Femur (tissue), 1 donor: ENCODE measurements at regions not wholly inside any gene's neighbourhood (a gene's known extent, or its start where the extent isn't known, plus 50 kb on each side); places are given as distances from the start of the nearest gene placed in this dataset.
"Not testable (repeated sequence)": the region's sequence is repeated elsewhere in the genome, so short reads cannot be mapped to it uniquely, and the experiment has no call there.

Source experiments
- DNase-seq: peaks from one replicate; pipeline ENCODE4 v3.0.0-alpha.2; 2017

DNA sequence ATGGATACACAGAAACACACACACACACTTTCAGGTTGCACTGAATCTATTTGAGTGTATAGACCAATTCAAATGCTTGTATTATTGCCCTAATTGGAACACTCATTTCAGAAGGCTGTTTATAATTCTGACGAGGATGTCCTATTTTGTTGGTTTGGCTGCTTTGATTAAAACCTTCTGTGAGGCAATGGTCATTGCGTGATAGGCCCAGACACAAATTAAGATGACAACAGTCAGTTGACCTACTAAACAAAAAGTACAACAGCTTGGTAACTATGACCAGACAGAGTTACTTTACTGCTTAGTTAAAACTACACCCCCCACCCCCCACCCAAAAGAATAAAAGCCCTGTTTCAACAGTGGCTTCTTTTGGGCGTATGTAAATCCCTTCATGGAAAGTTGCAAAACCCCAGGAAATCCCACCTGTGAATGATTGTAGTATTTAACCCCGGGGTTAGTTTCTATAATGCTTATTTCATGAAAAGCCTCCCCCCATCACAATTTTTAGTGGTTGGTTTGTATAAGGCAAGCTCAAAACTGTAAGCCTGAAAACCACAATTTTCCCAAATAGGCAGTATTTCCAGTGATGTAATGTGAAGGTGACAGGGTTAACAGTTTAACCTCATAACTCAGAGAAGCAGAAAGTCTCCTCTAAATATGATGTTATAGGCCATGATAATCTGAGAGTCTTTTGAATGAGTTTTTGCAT, 340.8 kb downstream of the FGF10 start:
- no peak for DNase-seq

DNA sequence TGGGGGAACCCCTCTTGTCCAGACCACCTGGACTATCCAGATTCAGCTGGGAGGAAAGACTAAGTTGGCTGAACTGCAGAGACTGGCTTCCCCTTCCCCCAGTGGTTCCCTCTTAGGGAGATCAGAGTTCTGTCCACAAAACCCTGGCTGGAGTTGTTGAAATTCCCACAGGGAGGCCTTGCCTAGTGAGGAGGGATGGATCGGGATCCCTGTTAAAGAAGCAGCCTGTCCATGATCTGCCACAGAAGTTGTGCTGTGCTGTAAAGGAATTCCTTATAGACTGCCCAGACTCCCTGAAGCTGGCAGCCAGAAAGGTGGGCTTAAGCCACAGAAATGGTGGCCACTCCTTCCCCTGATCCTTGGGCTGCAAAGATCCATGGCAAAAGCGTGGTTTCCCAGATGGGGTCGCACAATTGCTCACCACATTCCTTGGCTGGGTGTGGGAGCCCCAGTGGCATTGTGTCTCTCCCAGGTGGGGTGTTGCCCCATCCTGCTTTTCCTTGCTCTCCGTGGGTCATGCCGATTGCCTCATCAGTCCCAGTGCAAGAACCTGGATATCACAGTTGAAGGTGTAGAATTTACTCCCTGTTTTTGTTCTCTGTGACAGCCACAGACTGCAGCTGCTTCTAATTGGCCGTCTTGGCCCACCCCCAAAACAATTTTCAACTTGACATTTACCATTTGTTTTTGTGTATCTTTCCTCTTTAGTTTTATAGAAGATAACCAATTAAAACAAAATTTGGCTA, 342.4 kb downstream of the FGF10 start:
- no peak for DNase-seq

DNA sequence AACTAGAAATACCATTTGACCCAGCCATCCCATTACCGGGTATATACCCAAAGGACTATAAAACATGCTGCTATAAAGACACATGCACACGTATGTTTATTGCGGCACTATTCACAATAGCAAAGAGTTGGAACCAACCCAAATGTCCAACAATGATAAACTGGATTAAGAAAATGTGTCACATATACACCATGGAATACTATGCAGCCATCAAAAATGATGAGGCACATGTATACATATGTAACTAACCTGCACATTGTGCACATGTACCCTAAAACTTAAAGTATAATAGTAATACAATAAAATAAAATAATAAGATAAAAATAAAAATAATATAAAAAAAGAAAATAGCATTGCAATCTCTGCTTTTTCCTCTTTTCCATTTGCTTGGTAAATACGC, 344.7 kb downstream of the FGF10 start:
- not testable (repeated sequence) for DNase-seq

DNA sequence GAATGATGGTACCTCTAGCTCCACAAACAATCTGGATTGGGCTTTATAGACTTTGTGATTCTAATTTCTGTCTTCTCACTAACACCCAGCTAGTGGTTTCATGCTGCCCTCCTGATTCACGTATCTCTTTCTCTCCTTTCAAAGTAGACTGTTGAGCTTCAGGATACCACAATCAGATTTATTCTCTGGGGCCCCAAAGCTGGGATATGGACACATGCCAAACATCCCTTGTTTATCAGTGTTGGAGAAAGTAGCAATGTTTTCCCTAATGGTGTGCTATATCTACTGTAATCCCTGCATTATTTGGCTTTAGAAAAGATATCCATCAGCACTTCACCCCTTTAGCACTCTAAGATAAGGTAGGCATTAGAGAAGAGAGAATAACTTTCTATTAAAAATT, 361.0 kb downstream of the FGF10 start:
- DNase-seq: no peak

DNA sequence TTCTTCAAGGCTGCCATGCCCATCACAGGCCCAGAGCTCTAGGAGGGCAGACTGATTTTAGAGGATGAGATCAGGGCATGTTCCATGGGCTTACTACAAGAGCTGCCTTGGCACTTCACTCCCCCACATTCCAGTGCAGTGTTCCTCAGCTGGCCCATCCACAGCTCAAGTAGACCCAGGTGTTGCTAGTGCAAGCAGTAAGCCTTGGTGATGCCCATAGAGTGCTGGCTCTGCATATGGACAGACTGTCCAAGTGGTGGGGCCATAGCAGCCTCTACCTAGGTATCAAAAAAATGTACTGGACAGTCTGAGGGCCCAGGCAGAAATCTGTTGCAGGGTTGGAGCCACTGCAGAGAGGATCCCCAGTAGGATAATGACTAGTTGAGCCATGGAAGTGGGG, 366.6 kb downstream of the FGF10 start:
- DNase-seq: no peak

DNA sequence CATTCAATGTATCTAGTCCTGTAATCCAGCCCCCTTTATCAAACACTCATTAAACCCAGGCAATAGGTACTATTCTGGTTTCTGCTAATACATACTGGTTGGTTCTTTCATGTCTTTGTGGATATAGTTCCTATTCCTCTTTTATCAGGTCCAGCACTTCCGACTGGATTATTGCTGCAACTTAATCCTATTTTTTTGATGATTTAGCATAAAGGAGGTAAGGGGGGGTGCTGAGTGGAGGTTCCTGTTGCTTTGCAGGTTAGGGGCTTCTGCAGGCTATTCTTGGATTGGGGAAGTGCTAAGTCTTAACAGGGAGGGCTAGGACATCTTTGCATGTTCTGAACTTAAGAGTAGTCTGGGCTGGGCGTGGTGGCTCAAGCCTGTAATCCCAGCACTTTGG, 377.7 kb downstream of the FGF10 start:
- no peak for DNase-seq

DNA sequence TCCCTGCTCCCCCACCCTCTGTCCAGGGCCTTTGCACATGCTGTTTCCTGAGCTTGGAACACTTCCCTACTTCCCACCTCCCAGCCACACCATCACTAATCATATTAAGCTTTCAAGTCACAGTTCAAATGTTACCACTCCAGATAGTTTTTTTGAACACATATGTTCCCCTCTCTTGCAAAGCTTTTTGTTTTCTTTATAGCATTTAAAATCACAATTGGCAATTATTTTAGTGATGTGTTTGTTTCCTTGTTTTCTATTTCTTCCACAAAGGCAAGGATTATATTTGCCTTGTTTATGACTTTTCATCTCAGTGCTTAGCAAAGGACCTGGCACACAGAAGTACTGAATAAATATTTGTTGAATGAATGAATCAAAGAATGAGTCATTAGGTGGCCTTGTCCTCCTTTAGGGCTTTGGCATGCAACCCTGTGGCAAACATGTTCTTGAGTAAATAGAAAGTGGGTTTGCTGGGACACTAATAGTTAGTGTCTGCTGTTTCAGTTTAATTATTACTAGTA, 386.8 kb downstream of the FGF10 start:
- DNase-seq: no peak

DNA sequence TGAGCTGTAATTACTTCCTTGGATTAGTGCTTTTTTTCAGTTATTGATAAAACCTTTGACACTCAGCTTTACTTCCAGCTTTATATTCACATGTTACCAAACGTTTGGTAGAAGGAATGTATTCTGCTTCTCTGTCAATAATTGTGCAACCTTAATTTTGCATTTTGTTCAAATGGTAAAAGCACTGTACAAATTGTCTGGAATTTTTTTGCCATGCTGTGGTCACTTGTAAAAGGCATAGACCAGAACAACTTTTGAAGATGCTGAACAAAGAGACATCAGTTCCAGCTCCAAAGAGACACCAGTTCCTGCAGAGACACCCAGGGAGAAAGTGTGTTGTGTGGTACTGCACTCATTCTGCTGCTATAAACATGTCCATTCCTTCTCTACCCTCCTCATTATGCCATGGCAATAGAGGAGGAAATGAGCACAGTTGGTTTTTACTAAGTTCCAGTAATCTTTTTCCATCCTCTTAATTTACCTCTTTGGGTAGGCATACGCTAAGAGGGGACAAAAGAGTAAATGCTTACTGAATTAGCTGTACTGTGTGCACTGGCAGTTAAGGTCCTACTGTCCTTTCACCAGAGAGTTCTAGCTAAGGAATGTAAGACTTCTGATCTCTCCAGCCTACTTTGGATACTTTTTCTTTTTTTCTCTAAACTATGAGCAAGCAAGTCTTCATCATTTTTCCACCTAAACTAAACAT, 387.4 kb downstream of the FGF10 start:
- no peak for DNase-seq

DNA sequence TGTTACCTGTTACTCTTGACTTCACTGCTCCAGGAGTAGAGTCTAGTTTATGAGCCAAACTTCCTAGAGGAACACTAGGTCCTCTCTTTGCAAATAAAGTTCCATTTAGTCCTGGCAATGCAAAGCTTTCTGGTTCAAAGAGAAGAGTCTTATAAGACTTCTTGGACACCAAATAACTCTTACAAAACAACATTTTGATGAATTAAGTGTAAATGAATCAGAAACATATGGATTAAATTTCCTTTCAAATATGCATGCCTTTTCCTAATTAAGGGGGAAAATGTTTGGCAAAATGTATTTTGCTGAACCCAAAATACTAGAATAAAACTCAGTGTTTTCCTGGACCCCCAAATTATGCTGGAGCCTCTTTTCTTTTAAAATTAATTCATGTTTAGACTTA, 388.0 kb downstream of the FGF10 start:
- no peak for DNase-seq

DNA sequence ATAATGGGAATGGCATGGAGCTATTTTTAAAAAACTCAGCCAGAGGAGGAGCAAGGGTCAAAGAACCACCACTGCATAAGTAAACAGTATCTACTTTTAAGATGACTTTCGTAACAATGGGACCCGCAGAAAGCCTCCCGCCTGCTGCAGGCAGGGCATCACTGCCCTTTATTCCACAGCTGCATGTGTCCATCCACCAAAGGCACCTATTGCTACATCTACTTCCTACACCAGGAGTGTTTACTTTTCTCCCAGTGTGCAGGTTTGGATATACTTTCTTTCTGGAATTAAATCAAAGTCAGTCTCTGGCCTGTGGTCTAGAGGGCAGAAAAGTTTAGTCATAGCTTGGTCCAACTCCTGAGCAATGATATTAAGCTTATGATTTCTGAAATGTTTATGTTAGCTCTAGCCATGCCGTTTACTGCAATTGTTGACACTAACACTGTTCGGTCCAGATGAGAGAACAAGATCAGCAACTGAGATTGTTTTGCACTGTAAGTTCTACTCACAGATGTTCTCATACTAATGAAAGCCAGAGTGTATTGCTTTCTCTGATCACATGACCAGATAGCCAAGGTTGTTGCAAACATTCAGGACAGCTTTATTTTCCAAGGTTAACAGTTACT, 391.5 kb downstream of the FGF10 start:
- DNase-seq: no peak

DNA sequence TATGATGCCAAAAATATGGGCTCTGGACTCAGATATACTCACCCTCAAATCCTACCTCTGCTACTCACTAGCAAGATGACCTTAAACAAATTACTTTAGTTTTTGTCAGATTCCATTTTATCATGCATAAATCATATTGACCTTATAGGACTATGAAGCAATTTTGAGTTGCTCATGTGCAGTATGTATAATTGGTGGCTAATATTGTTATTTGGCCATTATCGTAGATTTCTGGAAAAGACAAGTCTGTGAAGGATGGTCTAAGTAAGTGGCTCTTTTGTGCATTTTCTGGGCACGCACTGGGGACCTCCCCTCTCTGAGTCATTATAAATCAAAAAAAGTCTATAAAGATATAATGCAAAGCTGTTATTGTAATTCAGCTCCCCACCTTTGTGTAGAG, 393.0 kb downstream of the FGF10 start:
- no peak for DNase-seq

DNA sequence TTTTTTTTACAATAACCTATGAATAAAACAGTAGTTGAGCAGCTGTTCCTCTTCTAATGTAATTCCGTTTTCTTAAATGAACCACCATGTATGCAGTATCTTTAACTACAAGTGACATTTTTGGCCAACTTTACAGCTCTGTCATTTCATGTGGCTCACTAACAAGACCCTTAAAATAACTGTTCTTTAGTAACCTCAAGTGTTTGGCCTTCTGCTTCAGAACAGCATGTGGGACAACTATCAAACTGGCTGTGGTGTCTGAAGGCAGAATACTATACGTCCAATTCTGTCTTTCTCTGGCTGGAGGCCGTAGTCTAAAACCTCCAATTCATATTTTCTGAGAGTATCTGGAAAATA, 391.4 kb downstream of the NNT start:
- no peak for DNase-seq

DNA sequence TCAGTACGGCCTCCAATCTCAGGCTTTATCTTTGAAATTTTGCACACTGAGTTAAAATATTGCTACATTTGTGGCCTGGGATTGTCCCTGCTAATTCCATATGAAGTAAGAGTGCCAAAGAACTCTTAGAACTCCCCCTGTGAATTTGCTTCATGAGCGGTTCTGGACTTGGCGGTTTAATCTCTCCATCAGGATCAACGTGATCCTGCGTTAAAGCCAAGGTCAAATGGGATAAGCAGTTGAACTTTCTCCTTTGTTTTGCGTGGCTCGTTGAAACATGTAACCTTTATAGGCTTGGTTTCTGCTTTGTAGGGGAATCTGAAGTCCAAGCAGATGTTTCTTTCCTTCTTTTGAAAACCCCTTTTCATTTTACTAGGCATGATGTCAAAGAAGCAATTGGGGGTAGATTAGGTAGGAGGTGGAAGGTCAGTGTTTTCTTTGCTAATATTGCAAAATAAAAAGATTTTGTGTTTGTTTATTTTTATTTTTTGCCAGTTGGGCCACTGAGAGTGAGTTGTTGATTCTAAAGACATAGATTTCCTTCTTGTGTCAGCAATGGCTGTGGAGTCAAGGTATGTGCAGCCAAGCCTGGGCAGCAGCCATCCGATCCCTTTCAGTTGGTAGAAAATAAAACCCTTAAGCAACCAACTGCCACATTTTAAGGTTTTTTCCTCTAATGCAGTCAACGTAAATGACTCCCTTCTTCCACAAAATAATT, 390.8 kb downstream of the NNT start:
- DNase-seq: no peak

DNA sequence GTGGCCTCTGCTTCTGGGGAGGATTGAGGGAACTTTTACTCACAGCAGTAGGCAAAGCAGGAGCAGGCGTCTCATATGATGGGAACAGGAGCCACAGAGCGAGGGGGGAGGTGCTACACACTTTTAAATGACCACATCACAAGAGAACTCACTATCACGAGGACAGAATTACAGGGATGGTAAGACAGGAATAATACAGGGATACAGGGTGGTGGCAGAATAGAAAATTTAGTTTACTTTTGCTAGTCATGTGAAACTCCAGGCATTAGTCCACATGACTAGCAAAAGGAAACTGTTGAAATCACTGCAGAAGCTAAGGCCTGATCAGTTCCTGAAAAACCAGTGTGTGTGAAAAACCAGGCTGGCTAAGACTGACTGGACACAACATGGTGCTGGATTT, 382.4 kb downstream of the NNT start:
- DNase-seq: no peak

DNA sequence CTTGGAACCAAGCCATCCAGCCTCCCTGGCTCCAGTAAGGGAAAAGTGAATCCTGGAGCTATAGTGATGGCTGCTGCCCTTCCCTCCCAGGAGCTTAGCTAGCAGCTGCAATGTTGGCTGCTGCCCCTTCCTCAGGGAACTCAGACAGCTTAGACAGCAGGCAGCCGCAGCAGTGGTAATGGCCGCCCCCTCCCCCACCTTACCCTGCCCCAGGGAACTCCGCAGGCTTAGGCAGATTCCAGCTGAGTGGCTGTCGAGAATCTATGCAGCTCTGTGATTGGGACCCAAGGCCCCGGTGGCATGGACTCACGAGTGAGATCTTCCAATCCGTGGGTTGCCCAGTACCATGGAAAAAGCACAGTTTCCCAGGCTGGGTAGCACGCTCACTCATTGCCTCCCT, 378.6 kb downstream of the NNT start:
- DNase-seq: no peak

DNA sequence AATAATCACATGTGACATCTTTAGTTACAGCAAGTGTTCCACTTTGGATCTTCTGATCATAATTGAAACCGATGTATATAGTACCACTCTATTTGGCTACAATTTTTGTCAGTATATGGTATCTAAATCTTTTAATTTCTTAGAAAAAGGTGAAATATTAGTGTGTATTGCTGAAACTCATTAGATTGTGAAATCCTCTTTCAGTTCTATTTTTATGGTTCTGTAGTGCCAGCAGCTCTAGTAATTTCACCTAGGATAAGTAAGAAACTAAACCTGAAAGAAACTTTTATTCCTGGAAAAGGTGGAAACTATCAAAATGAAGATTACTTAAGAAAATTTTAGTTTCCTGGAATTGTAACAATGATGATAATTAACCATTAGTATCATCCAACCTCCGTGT, 370.9 kb downstream of the NNT start:
- DNase-seq: no peak

DNA sequence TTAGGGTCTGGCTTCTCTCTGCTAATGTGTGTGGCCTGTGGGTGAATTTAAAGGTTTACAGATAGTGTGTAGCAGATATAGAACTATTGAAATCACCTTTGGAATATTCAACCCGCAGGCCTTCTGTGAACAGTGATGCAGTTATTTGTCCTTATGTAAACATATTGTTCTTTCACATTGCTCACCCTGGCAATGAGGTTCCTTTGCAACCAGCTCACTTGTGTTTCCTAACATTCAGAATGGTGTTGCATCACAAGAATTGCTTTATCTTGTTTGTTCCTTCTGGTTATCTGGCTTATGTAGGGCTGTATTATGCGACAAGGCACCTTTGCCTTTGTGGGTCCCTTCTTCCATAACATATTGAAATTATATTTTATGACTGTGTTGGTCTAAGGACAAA, 370.3 kb downstream of the NNT start:
- no peak for DNase-seq

DNA sequence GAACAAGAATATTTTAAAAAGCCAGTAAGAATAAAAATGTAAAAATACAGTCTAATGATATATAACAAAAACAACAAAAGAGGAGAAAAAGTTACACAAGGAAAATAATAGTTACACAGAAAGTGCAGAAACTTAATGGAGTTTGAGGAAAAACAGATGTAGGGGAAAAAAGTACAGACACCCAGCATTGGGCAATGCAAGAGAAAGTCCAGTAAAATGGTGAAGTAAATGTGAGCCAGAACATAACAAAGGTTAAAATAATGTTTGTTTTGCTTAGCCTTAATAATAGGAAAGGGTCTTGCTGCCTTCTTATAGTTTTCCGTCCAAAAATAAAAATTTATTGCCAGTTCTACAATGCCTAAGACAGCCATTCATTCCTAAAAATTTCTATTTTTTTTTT, 364.2 kb downstream of the NNT start:
- DNase-seq: no peak

DNA sequence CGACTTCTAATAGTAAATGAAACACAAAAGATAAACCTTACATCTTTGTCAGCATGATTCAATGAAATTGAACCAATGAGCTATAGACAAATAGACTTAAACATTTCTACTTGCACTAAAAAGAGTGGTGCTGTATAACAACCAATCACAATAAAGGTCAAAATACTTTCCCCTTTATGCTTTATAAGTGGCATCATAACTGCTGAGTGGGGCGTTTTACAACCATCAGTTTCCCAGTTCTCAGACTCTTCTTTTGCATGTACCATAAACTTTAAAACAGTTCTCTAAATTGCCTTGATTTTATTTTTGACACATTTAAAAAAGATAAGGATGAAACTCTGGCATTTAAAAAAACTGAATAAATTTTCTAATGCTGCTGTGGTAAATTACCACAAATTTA, 356.2 kb downstream of the NNT start:
- DNase-seq: no peak

DNA sequence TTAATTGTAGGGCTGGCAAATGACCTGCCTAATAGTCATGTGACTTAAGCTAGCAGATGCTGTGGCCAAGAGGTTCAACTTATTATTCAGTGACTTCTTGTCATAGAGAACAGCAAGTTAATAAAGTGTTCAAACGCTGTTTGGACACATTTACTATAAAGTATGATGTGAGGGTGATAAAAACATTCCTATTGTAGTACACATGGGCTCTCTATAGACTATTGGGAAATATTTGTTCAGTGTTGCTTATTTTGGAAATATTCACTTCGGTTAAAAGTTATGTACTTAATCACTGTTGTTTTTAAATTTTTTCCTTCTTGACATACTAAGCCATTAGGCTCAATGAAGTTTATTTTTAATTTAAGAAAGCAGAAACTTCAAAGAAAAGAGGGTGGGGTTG, 345.0 kb downstream of the NNT start:
- DNase-seq: no peak

DNA sequence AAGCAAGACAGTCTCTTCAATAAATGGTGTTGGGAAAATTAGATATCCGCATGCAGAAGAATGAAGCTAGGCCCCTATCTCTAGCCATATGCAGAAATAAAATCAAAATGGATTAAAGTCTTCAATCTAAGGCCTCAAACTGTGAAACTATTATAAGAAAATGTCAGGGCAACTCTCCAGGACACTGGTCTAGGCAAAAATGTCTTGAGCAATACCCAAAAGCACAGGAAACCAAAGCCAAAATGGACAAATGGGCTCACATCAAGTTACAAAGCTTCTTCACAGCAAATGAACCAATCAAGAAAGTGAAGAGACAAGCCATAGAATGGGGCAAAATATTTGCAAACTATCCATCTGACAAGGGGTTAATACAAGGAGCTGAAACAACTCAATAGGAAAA, 338.8 kb downstream of the NNT start:
- DNase-seq: no peak

DNA sequence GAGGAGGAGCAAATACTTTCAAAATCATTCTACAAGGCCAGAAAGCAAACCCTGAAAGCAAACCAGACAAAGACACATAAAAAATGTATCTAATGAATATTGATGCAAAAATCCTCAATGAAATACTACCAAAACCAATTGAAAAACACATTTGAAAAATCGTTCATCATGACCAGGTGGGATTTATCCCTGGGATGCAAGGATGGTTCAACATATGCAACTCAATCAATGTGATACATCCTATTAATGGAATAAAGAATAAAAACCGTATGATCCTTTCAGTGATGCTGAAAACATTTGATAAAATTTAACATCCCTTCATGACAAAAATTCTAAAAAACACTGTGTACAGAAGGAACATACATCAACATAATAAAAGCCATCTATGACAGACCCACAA, 337.6 kb downstream of the NNT start:
- no peak for DNase-seq

DNA sequence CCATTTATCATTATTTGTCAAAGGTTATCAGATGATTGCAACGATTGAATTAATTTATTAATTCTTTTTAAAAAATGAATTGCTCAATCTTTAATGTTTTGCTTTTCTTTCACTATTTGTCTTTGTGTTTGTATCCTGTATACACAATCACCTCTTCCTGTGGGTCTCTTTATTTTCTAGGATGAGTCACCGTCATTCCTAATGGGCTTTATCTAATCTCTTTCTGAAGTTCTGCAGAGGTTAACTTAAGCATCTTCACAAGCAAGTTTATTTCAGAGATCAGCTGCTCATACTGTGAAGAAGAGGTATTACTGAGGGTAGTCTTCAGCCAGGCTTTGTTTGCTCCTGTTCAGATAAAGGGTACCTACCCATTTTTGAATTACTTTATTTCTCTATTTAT, 323.9 kb downstream of the NNT start:
- DNase-seq: no peak
